ENCODE measurements at regions not wholly inside any gene's neighbourhood (a gene's known extent, or its start where the extent isn't known, plus 50 kb on each side); places are given as distances from the start of the nearest gene placed in this dataset.
"Not testable (repeated sequence)": the region's sequence is repeated elsewhere in the genome, so short reads cannot be mapped to it uniquely, and the experiment has no call there.

DNA sequence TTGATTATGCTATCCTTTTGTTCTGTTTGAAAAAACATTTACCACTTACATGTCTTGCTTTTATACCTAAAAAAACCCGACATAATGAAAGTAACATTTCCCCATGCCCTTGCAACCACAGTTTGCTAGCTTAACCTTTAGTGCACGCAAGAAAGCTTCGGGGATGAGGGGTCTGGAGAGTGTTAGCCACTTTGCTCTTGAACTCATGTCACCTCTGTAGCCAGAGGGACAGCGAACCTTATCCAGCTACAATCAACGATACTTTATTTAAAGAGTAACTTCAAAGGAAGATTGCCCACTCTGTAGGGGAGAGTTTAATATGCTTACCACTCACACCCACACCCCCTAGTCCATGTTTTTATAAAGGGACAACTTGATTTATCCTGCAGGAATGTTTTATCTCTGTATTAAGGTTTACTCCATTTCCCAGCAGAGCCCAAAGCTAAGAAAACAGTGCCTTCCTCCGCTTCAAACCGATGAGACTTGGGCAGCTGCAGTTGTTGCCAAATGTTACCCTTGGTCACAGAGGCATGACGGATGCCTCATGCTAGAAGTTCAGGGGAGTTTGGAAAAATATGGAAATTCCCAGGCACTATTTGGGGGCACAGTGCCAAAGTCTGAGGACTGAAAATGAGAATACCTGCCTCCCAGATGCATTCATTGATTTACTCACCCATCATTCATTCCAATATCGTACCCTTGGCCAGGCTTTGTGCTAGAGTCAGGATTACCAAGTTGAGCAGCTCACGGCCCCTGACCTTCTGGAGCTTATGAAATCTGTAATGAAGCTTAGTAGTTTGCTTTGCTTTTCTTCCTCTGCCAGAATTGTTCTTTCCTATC, 61.4 kb upstream of the VCAM1 start:
- no peaks in the 10 kb centered on the region for H3K27me3 ChIP-seq (ENCODE audit: control insufficient read depth in 2 of 2, insufficient read depth in 2 of 2, low read length in 2 of 2)
- no peaks in the 10 kb centered on the region for H3K36me3 ChIP-seq (ENCODE audit: control insufficient read depth in 2 of 2, insufficient read depth in 2 of 2, low read length in 2 of 2)
- no peak overlapping the region for H3K9ac ChIP-seq (ENCODE audit: low read depth in 1 of 2, low read length in 2 of 2)
- H3K4me3 ChIP-seq (ENCODE audit: low read length in 2 of 2), result no peak overlapping the region
- H3K9me3 ChIP-seq (ENCODE audit: control insufficient read depth in 2 of 2, low read length in 2 of 2), result no peaks in the 10 kb centered on the region
- no peak overlapping the region for H3K27ac ChIP-seq (ENCODE audit: low read depth in 2 of 2, low read length in 2 of 2)
- peaks cover 0 to 3% of the 10 kb centered on the region in 2 donors for H3K4me1 ChIP-seq (ENCODE audit: control insufficient read depth in 2 of 2, insufficient read depth in 2 of 2, low read length in 2 of 2)

GRCh38 chr1:100658716-100659026, 60.9 kb upstream of the VCAM1 start:
- Histone ChIP-seq H3K9me3 (ENCODE audit: control insufficient read depth in 2 of 2, low read length in 2 of 2) (no peaks in the 10 kb centered on the region), H3K4me1 (ENCODE audit: control insufficient read depth in 2 of 2, insufficient read depth in 2 of 2, low read length in 2 of 2) (peaks cover 0 to 3% of the 10 kb centered on the region in 2 donors), H3K4me3 (ENCODE audit: low read length in 2 of 2) (no peak overlapping the region), H3K27me3 (ENCODE audit: control insufficient read depth in 2 of 2, insufficient read depth in 2 of 2, low read length in 2 of 2) (no peaks in the 10 kb centered on the region), H3K27ac (ENCODE audit: low read depth in 2 of 2, low read length in 2 of 2) (no peak overlapping the region), H3K9ac (ENCODE audit: low read depth in 1 of 2, low read length in 2 of 2) (no peak overlapping the region), H3K36me3 (ENCODE audit: control insufficient read depth in 2 of 2, insufficient read depth in 2 of 2, low read length in 2 of 2) (no peaks in the 10 kb centered on the region)

- Histone ChIP-seq H3K4me3 (ENCODE audit: low read length in 2 of 2) (no peak overlapping the region), H3K9ac (ENCODE audit: low read depth in 1 of 2, low read length in 2 of 2) (no peak overlapping the region), H3K36me3 (ENCODE audit: control insufficient read depth in 2 of 2, insufficient read depth in 2 of 2, low read length in 2 of 2) (no peaks in the 10 kb centered on the region), H3K27ac (ENCODE audit: low read depth in 2 of 2, low read length in 2 of 2) (no peak overlapping the region), H3K27me3 (ENCODE audit: control insufficient read depth in 2 of 2, insufficient read depth in 2 of 2, low read length in 2 of 2) (no peaks in the 10 kb centered on the region), H3K4me1 (ENCODE audit: control insufficient read depth in 2 of 2, insufficient read depth in 2 of 2, low read length in 2 of 2) (peaks cover 0 to 3% of the 10 kb centered on the region in 2 donors), H3K9me3 (ENCODE audit: control insufficient read depth in 2 of 2, low read length in 2 of 2) (no peaks in the 10 kb centered on the region)
These were observed 58.4 kb upstream of the VCAM1 start for GRCh38 chr1:100661176-100661575.

DNA sequence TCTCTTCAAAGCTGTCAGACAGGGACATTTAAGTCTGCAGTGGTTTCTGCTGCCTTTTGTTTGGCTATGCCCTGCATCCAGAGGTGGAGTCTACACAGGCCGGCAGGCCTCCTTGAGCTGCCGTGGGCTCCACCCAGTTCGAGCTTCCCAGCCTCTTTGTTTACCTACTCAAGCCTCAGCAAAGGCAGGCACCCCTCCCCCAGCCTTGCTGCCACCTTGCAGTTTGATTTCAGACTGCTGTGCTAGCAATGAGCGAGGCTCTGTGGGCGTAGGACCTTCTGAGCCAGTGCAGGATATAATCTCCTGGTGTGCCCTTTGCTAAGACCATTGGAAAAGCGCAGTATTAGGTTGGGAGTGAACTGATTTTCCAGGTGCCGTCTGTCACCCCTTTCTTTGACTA, 51.0 kb upstream of the VCAM1 start:
- not testable (repeated sequence) for H3K9ac ChIP-seq (ENCODE audit: low read depth in 1 of 2, low read length in 2 of 2); H3K36me3 ChIP-seq (ENCODE audit: control insufficient read depth in 2 of 2, insufficient read depth in 2 of 2, low read length in 2 of 2); H3K4me3 ChIP-seq (ENCODE audit: low read length in 2 of 2); H3K9me3 ChIP-seq (ENCODE audit: control insufficient read depth in 2 of 2, low read length in 2 of 2); H3K27me3 ChIP-seq (ENCODE audit: control insufficient read depth in 2 of 2, insufficient read depth in 2 of 2, low read length in 2 of 2); H3K27ac ChIP-seq (ENCODE audit: low read depth in 2 of 2, low read length in 2 of 2); H3K4me1 ChIP-seq (ENCODE audit: control insufficient read depth in 2 of 2, insufficient read depth in 2 of 2, low read length in 2 of 2)
